ENCODE measurements at regions not wholly inside any gene's neighbourhood (a gene's known extent, or its start where the extent isn't known, plus 50 kb on each side); places are given as distances from the start of the nearest gene placed in this dataset.

GRCh38 chr1:71276466-71276865 is 195.6 kb upstream of the ZRANB2 start:
- Histone ChIP-seq H3K79me2 (ENCODE audit: control insufficient read depth, low read length) (no peaks in the 10 kb centered on the region), H4K20me1 (ENCODE audit: control insufficient read depth, insufficient read depth, low read depth, low read length) (no peaks in the 10 kb centered on the region), H3K36me3 (ENCODE audit: control insufficient read depth, low read length) (no peaks in the 10 kb centered on the region), H3K9me3 (ENCODE audit: control insufficient read depth, insufficient read depth, low read length) (no peaks in the 10 kb centered on the region), H3K27ac (ENCODE audit: low read depth, low read length) (no peak overlapping the region), H3K4me1 (ENCODE audit: control insufficient read depth, low read length) (no peaks in the 10 kb centered on the region), H3K9me2 (replicated peaks; ENCODE audit: control insufficient read depth, low read length) (no peaks in the 10 kb centered on the region), H3F3A (ENCODE audit: control insufficient read depth, insufficient read depth) (no peaks in the 10 kb centered on the region), H3K27me3 (ENCODE audit: control insufficient read depth, low read length) (no peaks in the 10 kb centered on the region), H3K4me3 (ENCODE audit: low read length) (no peak overlapping the region), H3K4me2 (ENCODE audit: low read length) (no peak overlapping the region)
- TF ChIP-seq CTCF (IDR thresholded peaks at IDR 0.05; ENCODE audit: low read depth, low read length, poor library complexity, severe bottlenecking) (no peak), EZH2phosphoT487 (IDR thresholded peaks at IDR 0.05; ENCODE audit: borderline replicate concordance, low read length) (no peak)

GRCh38 chr1:71273334-71273733 is 192.5 kb upstream of the ZRANB2 start:
- Histone ChIP-seq H3K9me2 (replicated peaks; ENCODE audit: control insufficient read depth, low read length) (no peaks in the 10 kb centered on the region), H3K27ac (ENCODE audit: low read depth, low read length) (no peak overlapping the region), H3K9me3 (ENCODE audit: control insufficient read depth, insufficient read depth, low read length) (no peaks in the 10 kb centered on the region)

GRCh38 chr1:71270394-71270915 is 189.6 kb upstream of the ZRANB2 start:
- Histone ChIP-seq H3K9me3 (ENCODE audit: control insufficient read depth, insufficient read depth, low read length) (no peaks in the 10 kb centered on the region), H3K27me3 (ENCODE audit: control insufficient read depth, low read length) (no peaks in the 10 kb centered on the region), H3K36me3 (ENCODE audit: control insufficient read depth, low read length) (no peaks in the 10 kb centered on the region), H4K20me1 (ENCODE audit: control insufficient read depth, insufficient read depth, low read depth, low read length) (no peaks in the 10 kb centered on the region), H3K79me2 (ENCODE audit: control insufficient read depth, low read length) (no peaks in the 10 kb centered on the region), H3K4me3 (ENCODE audit: low read length) (no peak overlapping the region), H3F3A (ENCODE audit: control insufficient read depth, insufficient read depth) (no peaks in the 10 kb centered on the region), H3K27ac (ENCODE audit: low read depth, low read length) (no peak overlapping the region), H3K9me2 (replicated peaks; ENCODE audit: control insufficient read depth, low read length) (no peaks in the 10 kb centered on the region), H3K4me2 (ENCODE audit: low read length) (no peak overlapping the region), H3K4me1 (ENCODE audit: control insufficient read depth, low read length) (no peaks in the 10 kb centered on the region)
- TF ChIP-seq EZH2phosphoT487 (IDR thresholded peaks at IDR 0.05; ENCODE audit: borderline replicate concordance, low read length), result no peak

More at GRCh38 chr1:71273334-71273733, 192.5 kb upstream of the ZRANB2 start:
- TF ChIP-seq EZH2phosphoT487 (IDR thresholded peaks at IDR 0.05; ENCODE audit: borderline replicate concordance, low read length) (no peak), CTCF (IDR thresholded peaks at IDR 0.05; ENCODE audit: low read depth, low read length, poor library complexity, severe bottlenecking) (no peak)
- Histone ChIP-seq H3K4me3 (ENCODE audit: low read length) (no peak overlapping the region), H4K20me1 (ENCODE audit: control insufficient read depth, insufficient read depth, low read depth, low read length) (no peaks in the 10 kb centered on the region), H3K36me3 (ENCODE audit: control insufficient read depth, low read length) (no peaks in the 10 kb centered on the region), H3K4me2 (ENCODE audit: low read length) (no peak overlapping the region), H3K4me1 (ENCODE audit: control insufficient read depth, low read length) (no peaks in the 10 kb centered on the region), H3K79me2 (ENCODE audit: control insufficient read depth, low read length) (no peaks in the 10 kb centered on the region), H3F3A (ENCODE audit: control insufficient read depth, insufficient read depth) (no peaks in the 10 kb centered on the region), H3K27me3 (ENCODE audit: control insufficient read depth, low read length) (no peaks in the 10 kb centered on the region)

- Histone ChIP-seq H3K4me1 (ENCODE audit: control insufficient read depth, low read length) (no peaks in the 10 kb centered on the region), H3K27me3 (ENCODE audit: control insufficient read depth, low read length) (no peaks in the 10 kb centered on the region), H3K79me2 (ENCODE audit: control insufficient read depth, low read length) (no peaks in the 10 kb centered on the region), H4K20me1 (ENCODE audit: control insufficient read depth, insufficient read depth, low read depth, low read length) (no peaks in the 10 kb centered on the region), H3K9me3 (ENCODE audit: control insufficient read depth, insufficient read depth, low read length) (no peaks in the 10 kb centered on the region), H3K27ac (ENCODE audit: low read depth, low read length) (no peak overlapping the region), H3K36me3 (ENCODE audit: control insufficient read depth, low read length) (no peaks in the 10 kb centered on the region), H3F3A (ENCODE audit: control insufficient read depth, insufficient read depth) (no peaks in the 10 kb centered on the region), H3K9me2 (replicated peaks; ENCODE audit: control insufficient read depth, low read length) (no peaks in the 10 kb centered on the region), H3K4me3 (ENCODE audit: low read length) (no peak overlapping the region), H3K4me2 (ENCODE audit: low read length) (no peak overlapping the region)
- no peak for TF ChIP-seq CTCF (IDR thresholded peaks at IDR 0.05; ENCODE audit: low read depth, low read length, poor library complexity, severe bottlenecking)
- no peak for TF ChIP-seq EZH2phosphoT487 (IDR thresholded peaks at IDR 0.05; ENCODE audit: borderline replicate concordance, low read length)
Measured at GRCh38 chr1:71269818-71270217, 189.0 kb upstream of the ZRANB2 start.
